ENCODE measurements at regions not wholly inside any gene's neighbourhood (a gene's known extent, or its start where the extent isn't known, plus 50 kb on each side); places are given as distances from the start of the nearest gene placed in this dataset.

DNA sequence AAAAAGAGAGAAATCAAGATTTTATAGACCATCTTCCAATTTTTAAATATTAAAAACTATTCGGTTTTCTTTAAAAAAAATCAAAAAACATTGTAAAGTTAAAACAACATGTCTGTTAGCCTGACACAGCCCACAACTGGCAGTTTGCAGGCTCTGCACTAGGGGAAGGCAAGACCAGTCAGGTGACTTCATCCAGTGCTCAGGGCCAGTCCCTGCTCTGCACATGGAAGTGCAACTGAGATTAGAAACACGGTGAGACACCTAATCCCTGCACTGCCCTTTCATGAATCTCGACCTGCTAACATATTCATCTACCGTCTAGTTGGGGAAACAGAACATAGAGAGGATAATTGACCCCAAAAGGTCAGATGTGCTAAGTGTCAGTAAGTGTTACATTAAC, 135.2 kb downstream of the BARD1 start:
- DNase-seq, result no peak

DNA sequence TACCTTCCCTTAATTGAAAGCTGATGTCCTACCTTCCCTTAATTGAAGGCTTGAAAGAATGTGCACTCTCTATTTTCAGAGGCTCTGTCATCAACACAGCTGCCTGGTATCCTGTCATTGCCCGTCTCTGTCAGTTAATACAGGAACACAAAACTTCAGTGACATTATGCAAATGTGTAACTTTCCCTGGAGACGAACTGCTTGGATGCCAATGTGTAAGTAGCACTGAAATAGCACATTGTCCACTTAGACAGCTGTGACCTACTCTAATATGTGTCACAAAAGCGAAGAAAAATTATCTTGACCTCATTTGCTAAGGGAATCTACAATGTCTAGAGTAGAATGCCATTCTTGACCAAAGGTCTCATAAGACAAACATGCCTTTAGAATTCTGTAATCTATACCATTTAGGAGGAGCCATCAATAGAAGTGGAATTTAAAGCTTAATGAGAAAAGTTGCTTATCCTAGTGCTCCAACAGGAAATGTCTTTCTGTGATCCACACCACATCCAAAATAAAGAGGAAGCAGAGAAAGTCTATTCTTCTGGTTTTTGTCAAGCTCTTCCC, 138.1 kb downstream of the BARD1 start:
- no peak for DNase-seq

DNA sequence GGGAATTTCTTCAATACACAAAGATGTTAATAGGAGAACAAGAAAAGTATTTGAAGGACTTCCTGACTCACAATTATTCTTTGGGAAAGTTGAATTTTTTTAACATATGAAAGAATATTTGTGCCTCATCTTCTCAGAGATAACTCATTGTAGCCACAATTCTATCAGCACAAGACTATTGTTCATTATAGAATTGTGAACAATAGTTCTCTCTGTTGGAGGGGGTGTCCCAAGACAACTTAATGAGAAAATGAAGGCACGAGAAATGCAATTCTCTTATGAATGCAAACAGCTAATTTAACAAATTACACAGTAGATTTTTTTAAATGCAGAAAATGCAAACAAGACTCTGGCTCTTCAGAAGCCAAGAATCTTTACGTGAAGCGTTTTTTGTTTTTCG, 157.0 kb downstream of the BARD1 start:
- no peak for DNase-seq

DNA sequence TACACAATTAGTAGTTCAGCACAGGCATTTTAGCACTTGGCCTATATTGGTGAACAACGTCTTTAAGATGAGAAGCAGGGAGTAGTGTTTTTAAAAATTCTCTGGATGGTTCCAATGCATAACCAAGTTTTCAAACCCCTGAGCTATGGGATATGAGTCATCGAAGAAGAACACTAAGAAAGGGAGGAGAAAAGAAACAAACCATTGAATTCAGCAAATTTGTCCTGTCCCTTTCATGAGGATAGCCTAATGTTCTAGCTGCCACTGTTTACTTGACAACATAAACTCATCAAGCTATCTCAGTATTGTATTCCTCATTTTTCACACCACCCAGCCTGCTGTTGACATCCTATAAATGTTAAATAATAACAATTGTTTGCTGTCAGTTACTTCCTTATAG, 158.0 kb downstream of the BARD1 start:
- DNase-seq, result no peak

DNA sequence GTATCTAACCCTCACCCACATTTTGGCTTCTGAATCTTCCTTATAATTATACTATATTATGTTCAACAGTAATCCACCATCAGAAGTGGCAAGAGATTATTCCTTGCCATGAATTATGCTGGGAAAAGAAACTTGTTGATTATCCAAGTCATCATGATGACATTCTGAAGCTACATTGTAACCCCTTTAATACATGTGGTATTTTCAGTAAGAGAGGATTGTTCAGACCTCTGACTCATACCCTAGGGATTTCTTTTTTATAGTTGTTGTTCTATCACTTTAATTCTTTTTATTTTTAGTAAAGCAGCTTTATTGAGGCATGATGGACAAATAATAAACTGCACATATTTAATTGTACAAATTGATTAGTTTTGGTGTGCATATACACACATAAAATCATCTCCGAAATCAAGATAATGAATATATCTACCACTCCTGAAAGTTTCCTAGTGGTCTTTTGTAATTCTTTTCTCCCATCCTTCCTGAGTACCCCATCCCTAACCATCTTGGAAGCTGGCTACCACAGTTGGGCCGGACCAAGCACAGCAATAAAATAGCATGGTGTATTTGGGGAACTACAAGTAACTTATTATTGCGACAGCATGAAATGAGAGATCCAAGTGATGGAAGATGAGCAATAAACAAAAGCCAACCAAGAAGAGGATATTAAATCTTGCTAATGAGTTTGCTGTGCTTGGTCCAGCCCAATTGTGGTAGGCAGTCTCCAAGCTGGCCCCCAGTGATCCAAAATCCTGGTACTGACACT, 159.9 kb downstream of the BARD1 start:
- DNase-seq, result no peak

DNA sequence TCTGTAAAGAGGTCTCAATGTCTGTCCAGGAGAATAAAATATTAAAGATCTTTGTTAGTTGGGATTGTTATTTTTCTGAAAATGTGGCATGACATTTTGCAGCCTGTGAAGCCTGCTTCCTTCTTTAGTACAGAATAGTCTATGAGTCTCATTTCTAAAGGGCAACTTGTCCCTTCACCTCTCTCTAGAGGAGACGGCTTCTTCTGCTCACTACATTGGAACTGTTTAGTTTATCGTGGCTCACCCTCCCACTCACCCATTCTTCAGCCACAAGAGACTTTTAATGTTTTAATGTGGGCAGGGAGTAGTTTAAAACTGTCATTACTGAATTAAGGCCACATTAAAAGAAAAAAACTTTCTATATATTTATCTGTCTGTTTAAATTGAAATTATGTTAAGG, 161.0 kb downstream of the BARD1 start:
- no peak for DNase-seq

DNA sequence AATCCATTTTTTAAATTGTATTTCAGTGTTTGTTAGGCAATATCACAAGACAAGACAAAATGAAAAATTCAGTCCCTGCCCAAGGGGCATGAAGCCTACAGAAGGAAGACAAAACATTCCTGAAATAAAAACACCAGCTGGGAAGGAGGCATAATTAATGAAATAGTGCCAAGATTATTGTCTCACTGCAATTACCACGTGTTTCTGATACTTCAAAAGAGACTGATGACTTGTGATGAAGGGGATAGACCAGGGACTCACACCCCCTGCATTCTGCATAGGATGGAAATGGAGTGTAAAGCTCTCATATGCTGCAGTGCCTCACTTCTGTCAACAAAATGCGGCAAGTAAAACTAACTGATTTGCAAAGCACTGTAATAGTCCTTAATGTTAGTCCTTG, 178.1 kb downstream of the BARD1 start:
- DNase-seq, result peak; percentile 31

DNA sequence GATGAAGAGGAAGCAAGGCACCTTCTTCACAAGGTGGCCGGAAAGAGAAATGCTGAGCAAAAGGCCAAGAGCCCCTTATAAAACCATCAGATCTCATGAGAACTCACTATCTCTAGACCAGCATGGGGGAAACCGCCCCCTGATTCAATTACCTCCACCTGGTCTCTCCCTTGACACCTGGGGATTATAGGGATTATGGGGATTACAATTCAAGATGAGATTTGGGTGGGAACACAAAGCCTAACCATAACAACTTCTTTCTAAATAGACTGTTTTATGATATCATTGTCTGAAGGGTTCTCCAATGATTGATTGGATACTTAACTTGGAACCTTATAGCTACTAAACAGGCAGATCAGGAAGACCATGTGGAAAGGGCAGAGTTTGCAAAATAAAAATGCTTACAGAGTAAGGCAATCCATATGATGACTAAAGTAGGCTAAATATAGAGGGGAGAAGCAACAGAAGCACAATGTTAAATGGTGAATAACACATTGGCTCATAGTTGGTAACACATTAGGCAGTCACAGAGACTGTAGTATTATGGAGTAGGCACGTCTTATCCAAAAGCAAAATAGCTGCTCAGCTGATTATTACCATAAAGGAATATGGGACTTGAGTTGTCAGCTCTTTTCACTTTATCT, 179.0 kb downstream of the BARD1 start:
- no peak for DNase-seq

DNA sequence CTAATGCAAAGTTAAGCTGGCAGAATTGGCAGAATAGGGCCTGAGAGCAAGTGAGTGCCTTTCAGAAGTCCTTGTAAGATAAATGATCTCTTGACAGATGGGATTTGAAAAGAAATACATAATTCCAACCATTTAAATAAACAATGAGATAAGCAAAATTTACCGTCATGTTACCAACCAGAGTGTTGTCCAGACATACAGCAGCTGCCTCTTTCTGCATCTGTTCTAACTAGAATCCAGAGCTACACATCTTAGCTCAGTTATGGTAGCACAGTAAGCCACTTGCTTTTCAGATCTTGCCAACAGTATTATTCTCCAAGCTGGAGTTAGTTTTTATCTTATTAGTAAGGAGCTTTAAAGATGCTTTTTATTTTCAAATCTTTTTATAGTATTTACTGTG, 179.6 kb downstream of the BARD1 start:
- DNase-seq, result no peak
